ENCODE measurements at regions not wholly inside any gene's neighbourhood (a gene's known extent, or its start where the extent isn't known, plus 50 kb on each side); places are given as distances from the start of the nearest gene placed in this dataset.

DNA sequence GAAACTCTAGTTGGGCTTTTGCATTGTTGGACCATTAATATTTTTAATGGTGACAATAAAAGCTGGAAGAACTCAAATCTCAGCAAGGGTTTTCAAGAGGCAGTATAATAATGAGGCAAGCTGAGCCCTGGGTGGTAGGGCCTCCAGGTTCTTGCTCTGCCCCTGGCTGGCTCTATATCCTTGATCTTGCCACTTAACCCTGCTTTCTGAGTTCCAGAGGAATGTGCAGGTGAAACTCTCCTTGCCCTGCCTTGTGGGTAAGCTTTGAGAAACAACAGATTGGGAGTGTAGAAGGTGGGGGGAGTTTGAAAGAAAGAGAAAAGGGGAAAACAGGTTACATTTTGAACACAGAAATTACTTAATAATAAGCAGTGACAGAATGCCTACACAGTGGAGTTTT lies 103.3 kb upstream of the MAP4K3 start:
- TF ChIP-seq CTCF (conservative IDR thresholded peaks at IDR 0.05) (no peak), EZH2 (IDR thresholded peaks at IDR 0.05; ENCODE audit: low read depth) (no peak)
